HG03108 (cell line): ENCODE measurements at regions not wholly inside any gene's neighbourhood (a gene's known extent, or its start where the extent isn't known, plus 50 kb on each side); places are given as distances from the start of the nearest gene placed in this dataset.
"Not testable (repeated sequence)": the region's sequence is repeated elsewhere in the genome, so short reads cannot be mapped to it uniquely, and the experiment has no call there.

Experiments
- ATAC-seq: cut with Tn5 transposase; IDR thresholded peaks from one replicate; pipeline ENCODE4 v1.9.1; 2021; ENCODE audit warnings: moderate library complexity; ENCODE audit not compliant: unreplicated experiment

DNA sequence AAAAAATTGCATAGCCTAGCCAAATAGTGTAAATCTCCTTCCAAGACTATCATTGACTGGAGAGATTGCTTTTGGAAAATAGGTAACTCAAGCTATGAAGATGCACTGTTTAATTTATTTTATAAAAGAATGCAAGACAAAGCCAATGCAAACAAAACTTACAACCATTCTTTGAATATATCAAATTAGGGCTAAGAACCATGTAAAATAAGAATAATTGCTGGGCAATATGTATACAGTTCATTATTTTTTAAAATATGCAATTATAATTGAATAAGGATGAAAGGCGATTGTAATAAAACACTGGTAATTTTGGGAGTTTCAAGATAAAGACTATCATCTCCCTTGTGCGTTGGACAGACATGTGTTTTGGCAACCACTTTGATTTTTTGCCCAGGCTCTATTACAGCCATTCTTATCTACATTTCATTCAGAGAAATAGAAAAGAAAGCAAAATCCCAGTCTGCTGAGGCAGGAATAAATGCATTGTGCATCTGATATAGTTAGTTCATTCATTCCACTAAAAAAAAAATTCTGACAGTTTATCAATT lies 242.3 kb upstream of the ROBO1 start:
- ATAC-seq, result no peak

DNA sequence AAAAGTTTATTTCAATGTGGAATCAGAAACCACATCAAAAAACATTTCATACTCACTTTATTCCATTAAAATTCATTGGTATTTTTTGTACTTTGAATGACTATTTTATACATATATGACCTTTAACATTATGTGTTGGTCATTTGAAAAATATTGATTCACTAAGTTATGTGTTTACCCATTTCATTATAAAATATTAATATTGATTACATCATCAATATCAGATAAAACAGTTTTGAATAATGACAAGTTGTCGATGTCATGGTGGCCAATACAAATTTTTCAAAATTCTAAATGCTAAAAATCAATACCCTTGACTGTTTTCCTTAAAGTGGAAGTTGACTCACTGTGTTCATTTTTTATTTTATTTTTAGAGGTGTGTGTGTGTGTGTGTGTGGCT lies 239.7 kb upstream of the ROBO1 start:
- ATAC-seq, result no peak

DNA sequence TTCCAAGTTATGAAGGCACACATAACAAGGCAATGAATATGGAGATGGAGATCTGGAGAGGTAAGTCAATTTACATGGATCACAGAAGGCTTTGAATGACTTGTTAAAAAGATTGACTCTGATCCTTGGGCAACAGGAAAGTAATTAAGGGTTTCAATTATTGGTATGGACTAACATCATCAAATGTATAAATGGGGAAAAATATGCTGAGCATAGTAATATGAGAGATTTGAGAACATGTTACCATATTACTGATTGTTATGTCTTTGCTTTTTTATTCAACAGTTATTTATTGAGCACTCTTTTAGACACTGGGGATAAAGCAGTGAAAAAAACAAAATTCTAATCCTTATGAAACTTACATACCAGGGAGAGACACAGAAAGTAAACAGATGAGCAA lies 238.5 kb upstream of the ROBO1 start:
- ATAC-seq, result no peak

DNA sequence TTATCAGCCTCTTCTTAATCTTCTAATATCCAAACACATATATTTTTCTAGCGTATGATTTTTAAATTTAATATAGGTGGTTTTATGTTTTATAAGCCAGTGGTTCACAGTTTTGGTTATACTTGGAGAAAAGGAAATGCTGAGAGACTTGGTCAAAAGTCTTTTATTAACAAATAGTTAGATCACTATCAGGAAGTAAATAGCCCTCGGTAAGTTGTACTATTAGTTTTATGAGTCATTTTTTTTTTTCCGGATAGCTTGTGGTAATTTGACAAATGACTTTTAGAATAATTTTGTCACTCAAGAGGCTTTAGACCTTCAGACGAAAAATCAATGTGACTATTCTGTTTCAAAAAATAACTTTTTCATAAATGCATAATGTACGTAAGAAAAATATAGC lies 232.2 kb upstream of the ROBO1 start:
- ATAC-seq, result no peak

GRCh38 chr3:79994397-79994796 lies 226.6 kb upstream of the ROBO1 start:
- ATAC-seq, result no peak

- no peak for ATAC-seq
Observed at GRCh38 chr3:79986338-79986737, 218.5 kb upstream of the ROBO1 start.

DNA sequence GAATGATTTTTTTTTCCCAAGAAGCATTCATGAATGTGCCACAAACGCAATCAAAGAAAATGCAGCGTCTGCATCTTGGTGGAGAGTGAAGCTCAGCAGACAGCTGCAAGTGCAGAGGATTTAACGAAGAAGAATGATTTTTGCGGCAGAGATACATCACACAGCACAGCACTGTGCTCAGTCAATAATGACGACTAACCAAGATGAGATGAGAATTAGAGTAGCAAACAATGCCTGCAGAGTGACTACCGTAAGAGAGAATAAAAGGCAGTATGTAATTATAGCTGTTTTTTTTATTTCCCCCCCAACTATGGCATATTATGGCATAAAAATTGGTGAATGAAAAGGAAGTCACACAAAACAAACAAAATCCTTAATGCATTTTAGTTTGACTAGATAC lies 218.0 kb upstream of the ROBO1 start:
- no peak for ATAC-seq

DNA sequence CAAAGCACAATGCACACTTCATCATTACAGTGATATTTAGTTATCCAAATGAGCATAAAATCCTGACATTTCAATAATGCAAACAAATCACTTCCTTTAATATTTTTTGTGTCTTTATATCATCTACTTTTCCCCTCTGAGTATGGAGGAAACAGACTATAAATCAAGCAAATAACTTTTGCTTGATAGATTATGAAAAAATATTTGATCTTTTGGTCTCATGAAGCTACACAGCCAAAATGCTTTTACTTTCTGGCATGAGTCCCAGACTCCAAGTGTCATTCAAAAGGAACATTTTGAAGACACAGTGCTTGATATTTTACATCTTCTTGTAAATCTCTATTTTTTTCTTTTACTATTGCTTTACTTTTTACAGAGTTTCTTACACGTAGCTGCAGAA lies 215.3 kb upstream of the ROBO1 start:
- ATAC-seq, result no peak

DNA sequence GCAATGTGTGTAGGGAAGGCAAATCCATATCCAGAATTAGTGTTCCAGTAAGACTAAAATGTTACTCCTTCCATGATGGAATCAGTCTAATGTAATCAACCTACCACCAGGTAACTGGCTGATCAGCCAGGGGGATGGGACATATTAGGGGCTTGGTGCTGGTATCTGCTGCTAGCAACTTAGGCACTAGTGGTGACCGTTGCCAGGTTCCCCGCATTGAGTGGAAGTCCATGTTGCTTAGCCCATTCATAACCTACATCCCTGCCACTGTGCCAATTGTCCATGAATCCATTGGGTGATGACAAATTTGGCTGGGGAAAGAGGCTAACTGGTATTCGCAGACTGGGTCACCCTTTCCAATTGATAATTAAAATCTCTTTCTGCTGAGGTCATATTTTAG lies 212.2 kb upstream of the ROBO1 start:
- ATAC-seq, result no peak

DNA sequence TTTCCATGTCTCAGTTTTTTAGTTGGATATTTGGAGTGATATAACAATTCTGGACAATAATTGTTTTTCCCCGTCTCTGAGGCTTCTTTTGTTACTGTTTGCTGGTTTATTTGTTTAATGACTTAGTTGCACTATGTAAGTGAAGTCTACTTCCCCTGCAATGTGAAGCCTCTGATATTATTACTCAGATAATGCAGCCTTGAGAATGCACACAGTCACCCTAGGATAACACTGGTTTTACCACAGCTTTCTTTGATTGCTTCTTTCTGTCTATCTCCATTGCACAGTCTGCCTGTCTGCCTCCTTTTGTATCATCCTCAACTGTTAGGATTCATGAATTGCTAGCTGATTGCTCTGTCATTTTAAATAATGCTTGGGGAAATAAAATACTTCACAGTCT lies 208.7 kb upstream of the ROBO1 start:
- no peak for ATAC-seq

GRCh38 chr3:79973917-79974595 lies 206.3 kb upstream of the ROBO1 start:
- no peak for ATAC-seq

GRCh38 chr3:79973482-79973881 lies 205.7 kb upstream of the ROBO1 start:
- ATAC-seq, result no peak

GRCh38 chr3:79968418-79968817 lies 200.6 kb upstream of the ROBO1 start:
- ATAC-seq, result no peak

DNA sequence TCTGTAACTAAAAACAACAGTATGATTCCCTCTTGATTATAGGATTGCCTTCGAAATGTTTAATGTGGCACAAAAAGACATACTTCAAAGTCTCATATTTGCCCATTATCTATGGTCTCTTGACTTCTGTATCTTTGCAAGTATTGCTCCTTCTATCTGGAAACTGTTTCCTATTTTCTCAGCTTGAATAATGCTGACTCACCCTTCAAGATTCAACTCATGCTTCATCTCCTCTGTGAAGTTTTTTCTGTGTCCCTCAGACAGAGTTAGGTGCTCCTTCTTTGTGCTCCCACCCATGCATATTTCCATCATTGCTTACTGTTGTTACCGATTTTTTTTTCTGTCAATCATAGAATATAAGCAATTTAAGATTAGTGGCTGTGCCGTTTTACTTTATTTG lies 192.8 kb upstream of the ROBO1 start:
- ATAC-seq, result no peak

GRCh38 chr3:79957066-79957465 lies 189.3 kb upstream of the ROBO1 start:
- ATAC-seq, result no peak

GRCh38 chr3:79954756-79955155 lies 187.0 kb upstream of the ROBO1 start:
- ATAC-seq, result no peak

DNA sequence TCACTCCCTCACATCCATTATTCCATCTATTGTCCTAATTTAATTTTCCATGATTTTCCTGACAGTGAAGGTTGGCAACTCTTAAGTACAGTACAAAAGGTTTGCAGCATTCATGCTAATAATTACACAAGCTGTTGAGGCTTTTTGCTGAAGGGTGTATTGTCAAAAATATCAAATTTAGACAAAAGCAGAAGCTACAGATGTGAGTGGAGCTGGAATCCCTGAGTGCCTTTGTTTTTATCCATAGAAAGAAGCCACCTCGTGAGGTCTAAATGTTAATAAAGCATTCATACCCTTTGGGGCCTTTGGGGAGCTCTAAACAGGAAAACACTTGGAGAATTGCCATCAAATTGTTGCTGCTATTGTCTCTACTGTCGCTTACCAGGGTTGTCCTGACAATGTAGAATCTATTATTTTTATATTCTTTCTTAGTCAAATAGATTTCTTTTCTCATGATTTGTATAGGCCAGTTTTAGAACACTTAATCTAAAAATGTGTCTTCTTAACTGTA lies 185.8 kb upstream of the ROBO1 start:
- ATAC-seq, result no peak

DNA sequence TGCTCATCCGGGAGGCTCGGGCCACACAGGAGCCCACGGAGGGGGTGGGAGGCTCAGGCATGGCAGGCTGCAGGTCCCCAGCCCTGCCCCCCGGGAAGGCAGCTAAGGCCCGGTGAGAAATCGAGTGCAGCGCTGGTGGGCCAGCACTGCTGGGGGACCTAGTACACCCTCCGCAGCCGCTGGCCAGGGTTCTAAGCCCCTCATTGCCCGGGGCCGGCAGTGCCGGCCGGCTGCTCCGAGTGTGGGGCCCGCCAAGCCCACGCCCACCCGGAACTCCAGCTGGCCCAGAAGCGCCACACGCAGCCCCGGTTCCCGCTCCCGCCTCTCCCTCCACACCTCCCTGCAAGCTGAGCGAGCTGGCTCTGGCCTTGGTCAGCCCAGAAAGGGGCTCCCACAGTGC lies 183.6 kb upstream of the ROBO1 start:
- ATAC-seq, result not testable (repeated sequence)

GRCh38 chr3:79947957-79948356 lies 180.2 kb upstream of the ROBO1 start:
- no peak for ATAC-seq

- ATAC-seq, result no peak
Observed at GRCh38 chr3:79947469-79947868, 179.7 kb upstream of the ROBO1 start.

DNA sequence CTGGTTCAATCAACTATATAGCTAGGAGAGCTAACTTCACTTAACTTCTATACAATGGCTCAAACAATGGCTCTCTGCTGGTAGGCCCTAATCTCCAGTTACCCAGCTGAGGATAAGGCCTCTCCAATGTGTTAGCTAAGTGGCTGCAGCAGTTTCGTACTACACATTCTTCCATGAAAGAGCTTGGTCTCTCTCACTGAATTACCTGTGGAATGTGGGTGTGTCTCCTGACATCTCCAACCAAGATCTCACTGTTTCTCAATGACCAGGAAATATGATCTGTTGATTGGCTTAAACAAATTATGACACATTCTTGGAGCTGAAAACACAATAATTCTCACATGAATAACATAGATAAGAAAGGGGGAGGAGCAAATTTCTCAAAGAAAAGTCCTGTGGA lies 169.8 kb upstream of the ROBO1 start:
- no peak for ATAC-seq

DNA sequence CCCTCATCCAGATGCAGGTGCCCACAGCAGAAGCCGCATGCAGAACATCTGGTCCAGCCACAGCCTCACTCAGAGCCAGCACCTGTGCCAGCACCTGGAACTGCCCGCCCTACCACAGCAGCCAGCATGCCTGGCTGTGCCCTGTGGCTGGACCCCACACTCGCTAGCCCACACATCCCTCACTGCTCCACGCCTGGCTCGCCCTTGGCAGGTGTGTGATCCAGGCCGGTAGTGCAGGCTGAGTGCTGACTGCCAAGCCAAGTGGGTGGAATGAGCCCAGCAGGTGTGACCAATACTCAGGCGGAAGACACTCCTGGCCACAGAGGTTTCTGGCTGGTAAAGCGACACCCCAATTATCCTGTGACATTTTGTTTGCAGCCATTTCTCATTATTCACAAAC lies 162.4 kb upstream of the ROBO1 start:
- ATAC-seq, result no peak
